Smooth muscle cell (in vitro differentiated cells): ENCODE measurements at regions not wholly inside any gene's neighbourhood (a gene's known extent, or its start where the extent isn't known, plus 50 kb on each side); places are given as distances from the start of the nearest gene placed in this dataset.

Experiments
- DNase-seq: peaks from one replicate; lab custom pipeline; 2025; ENCODE audit not compliant: unreplicated experiment; lab: John Stamatoyannopoulos, UW
- H2AFZ ChIP-seq: fragments of 200-600 bp; sonication (generic); 2 replicates; pipeline ENCODE4 v1.6.0; 2016; ENCODE audit warnings: antibody characterized with exemption, low read depth, mild to moderate bottlenecking
- H3F3A ChIP-seq: fragments of 200-600 bp; sonication (generic); 2 replicates; pipeline ENCODE4 v1.6.0; 2017; ENCODE audit warnings: antibody characterized with exemption, low read depth
- H3K27ac ChIP-seq: fragments of 200-600 bp; sonication (generic); 2 replicates; pipeline ENCODE4 v1.5.1; 2016; ENCODE audit warnings: low read depth, mild to moderate bottlenecking
- H3K27me3 ChIP-seq: fragments of 200-600 bp; sonication (generic); 2 replicates; pipeline ENCODE4 v1.6.1; 2016; ENCODE audit warnings: low read depth, mild to moderate bottlenecking
- H3K36me3 ChIP-seq: fragments of 200-600 bp; sonication (generic); 2 replicates; pipeline ENCODE4 v1.5.1; 2016; ENCODE audit warnings: low read depth
- H3K4me1 ChIP-seq: fragments of 200-600 bp; sonication (generic); 2 replicates; pipeline ENCODE4 v1.5.1; 2016; ENCODE audit warnings: low read depth
- H3K4me2 ChIP-seq: fragments of 200-600 bp; sonication (generic); 2 replicates; pipeline ENCODE4 v1.6.0; 2016; ENCODE audit warnings: mild to moderate bottlenecking
- H3K4me3 ChIP-seq: fragments of 200-600 bp; sonication (generic); 2 replicates; pipeline ENCODE4 v1.5.1; 2016; ENCODE audit warnings: mild to moderate bottlenecking
- H3K79me2 ChIP-seq: fragments of 200-600 bp; sonication (generic); 2 replicates; pipeline ENCODE4 v1.6.0; 2016; ENCODE audit warnings: low read depth, mild to moderate bottlenecking
- H3K9ac ChIP-seq: fragments of 200-600 bp; sonication (generic); 2 replicates; pipeline ENCODE4 v1.6.0; 2016; ENCODE audit warnings: low read depth
- H3K9me3 ChIP-seq: fragments of 200-600 bp; sonication (generic); replicated peaks from 2 replicates; pipeline ENCODE4 v1.5.1; 2016; ENCODE audit warnings: low read depth
- H4K20me1 ChIP-seq: fragments of 200-600 bp; sonication (generic); 2 replicates; pipeline ENCODE4 v1.6.0; 2016; ENCODE audit warnings: low read depth
- CTCF ChIP-seq: fragments of 200-600 bp; sonication (generic); IDR thresholded peaks from 2 replicates; pipeline ENCODE4 v1.5.1; 2017; ENCODE audit warnings: borderline replicate concordance, mild to moderate bottlenecking, antibody characterized with exemption; ENCODE audit not compliant: insufficient read depth, poor library complexity, severe bottlenecking
- WGBS: methylation state at CpG from one replicate; pipeline ENCODE4 v1.1.7; 2016; ENCODE audit warnings: low lambda C conversion rate; 5-methylcytosine and 5-hydroxymethylcytosine counted together

- no peak for TF ChIP-seq CTCF
- Histone ChIP-seq H3K9ac (no peak overlapping the region), H3K27me3 (peaks cover 5% of the 10 kb centered on the region)
Observed at GRCh38 chr1:229147072-229147471, 123.8 kb upstream of the RAB4A start.

GRCh38 chr1:229148041-229148671, 122.8 kb upstream of the RAB4A start:
- H3K9me3 ChIP-seq: no peaks in the 10 kb centered on the region
- peaks cover 8% of the 10 kb centered on the region for H3K4me1 ChIP-seq
- H3K9ac ChIP-seq: no peak overlapping the region
- no peaks in the 10 kb centered on the region for H3K79me2 ChIP-seq
- no peaks in the 10 kb centered on the region for H4K20me1 ChIP-seq
- H3F3A ChIP-seq: no peaks in the 10 kb centered on the region
- WGBS: 13% methylated on average over 13 of the region's 13 CpGs
- H3K27me3 ChIP-seq: peaks cover 5% of the 10 kb centered on the region
- no peak for DNase-seq
- H3K4me2 ChIP-seq: peak overlapping the region; percentile 60
- H3K36me3 ChIP-seq: no peaks in the 10 kb centered on the region
- H3K4me3 ChIP-seq: no peak overlapping the region
- no peak overlapping the region for H2AFZ ChIP-seq
- TF ChIP-seq CTCF: no peak
- H3K27ac ChIP-seq: no peak overlapping the region

More at GRCh38 chr1:229147072-229147471, 123.8 kb upstream of the RAB4A start:
- H4K20me1 ChIP-seq: no peaks in the 10 kb centered on the region
- no peak overlapping the region for H3K4me3 ChIP-seq
- H3F3A ChIP-seq: no peaks in the 10 kb centered on the region
- H3K4me2 ChIP-seq: no peak overlapping the region
- no peak overlapping the region for H3K27ac ChIP-seq
- H3K79me2 ChIP-seq: no peaks in the 10 kb centered on the region
- no peak for DNase-seq
- H2AFZ ChIP-seq: no peak overlapping the region
- H3K36me3 ChIP-seq: no peaks in the 10 kb centered on the region
- peaks cover 8% of the 10 kb centered on the region for H3K4me1 ChIP-seq
- 54% methylated on average over 16 of the region's 16 CpGs for WGBS
- no peaks in the 10 kb centered on the region for H3K9me3 ChIP-seq

DNA sequence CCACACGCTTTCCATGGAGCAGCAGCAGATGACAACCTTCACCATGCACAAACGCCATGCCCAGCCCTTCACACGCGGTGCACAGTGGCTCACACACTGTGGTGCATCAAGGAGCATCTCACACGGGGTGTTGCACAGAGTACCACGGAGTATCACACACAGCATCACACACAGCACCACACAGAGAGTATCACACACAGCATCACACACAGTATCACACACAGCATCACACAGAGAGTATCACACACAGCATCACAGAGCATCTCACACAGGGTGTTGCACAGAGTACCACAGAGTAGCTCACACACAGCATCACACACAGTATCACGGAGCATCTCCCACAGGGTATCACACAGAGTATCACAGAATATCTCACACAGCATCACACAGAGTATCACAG, 122.2 kb upstream of the RAB4A start:
- Histone ChIP-seq H3K27me3 (peaks cover 5% of the 10 kb centered on the region), H3K4me1 (peaks cover 8% of the 10 kb centered on the region)
- DNase-seq: no peak

More for the DNA sequence above, 122.2 kb upstream of the RAB4A start:
- Histone ChIP-seq H3K9me3 (no peaks in the 10 kb centered on the region), H3F3A (no peaks in the 10 kb centered on the region), H3K27ac (no peak overlapping the region), H4K20me1 (no peaks in the 10 kb centered on the region), H3K36me3 (no peaks in the 10 kb centered on the region), H2AFZ (no peak overlapping the region), H3K4me2 (no peak overlapping the region), H3K4me3 (no peak overlapping the region), H3K9ac (no peak overlapping the region), H3K79me2 (no peaks in the 10 kb centered on the region)
- WGBS: 79% methylated on average over 7 of the region's 7 CpGs
- TF ChIP-seq CTCF: no peak
